ENCODE measurements at regions not wholly inside any gene's neighbourhood (a gene's known extent, or its start where the extent isn't known, plus 50 kb on each side); places are given as distances from the start of the nearest gene placed in this dataset.
A peak's percentile ranks its signal among the peaks of the same experiment; 100 is the strongest.

GRCh38 chr7:140232957-140233917 is 56.5 kb upstream of the KDM7A start:
- 62 to 67% methylated on average over 6 of the region's 6 CpGs for WGBS, 2 donors
- Histone ChIP-seq H3K27ac (no peak overlapping the region), H3K4me1 (peaks cover 0 to 24% (median 19%) of the 10 kb centered on the region in 4 donors), H3K27me3 (peaks cover 0 to 23% (median 0%) of the 10 kb centered on the region in 3 donors), H3K4me3 (no peak overlapping the region), H3K9me3 (no peaks in the 10 kb centered on the region), H3K36me3 (no peaks in the 10 kb centered on the region)
- TF ChIP-seq POLR2AphosphoS5 (IDR thresholded peaks at IDR 0.05) = no peak
- no peak for TF ChIP-seq EP300 (IDR thresholded peaks at IDR 0.05)
- TF ChIP-seq CTCF (IDR thresholded peaks at IDR 0.05) = no peak
- TF ChIP-seq POLR2A (IDR thresholded peaks at IDR 0.05) = no peak
- intact Hi-C loops (cut with DNase I) = no loop called here
- DNase-seq = no peak

GRCh38 chr7:140231771-140232491 is 55.1 kb upstream of the KDM7A start:
- H3K36me3 ChIP-seq = no peaks in the 10 kb centered on the region
- 6 to 16% methylated on average over 13 of the region's 13 CpGs for WGBS, 2 donors
- TF ChIP-seq POLR2A (IDR thresholded peaks at IDR 0.05) (no peak), CTCF (IDR thresholded peaks at IDR 0.05) (no peak), EP300 (IDR thresholded peaks at IDR 0.05) (no peak), POLR2AphosphoS5 (IDR thresholded peaks at IDR 0.05) (no peak)
- H3K27ac ChIP-seq = peak overlapping the region in 3 of 4 donors; percentile 41 to 56 (median 45)
- H3K4me1 ChIP-seq = peaks cover 0 to 24% (median 19%) of the 10 kb centered on the region in 4 donors
- intact Hi-C loops (cut with DNase I) = loop anchor here (2.0 kb wide), 2 partner anchors 57 to 83 kb away; no protein-coding TSS in a partner anchor
- DNase-seq = no peak
- H3K4me3 ChIP-seq = peak overlapping the region in 3 of 4 donors; percentile 42 to 60 (median 58)
- H3K27me3 ChIP-seq = peaks cover 0 to 23% (median 0%) of the 10 kb centered on the region in 3 donors
- no peaks in the 10 kb centered on the region for H3K9me3 ChIP-seq

- peaks cover 0 to 23% (median 0%) of the 10 kb centered on the region in 3 donors for H3K27me3 ChIP-seq
- no peak for TF ChIP-seq POLR2AphosphoS5 (IDR thresholded peaks at IDR 0.05)
- no peak for TF ChIP-seq EP300 (IDR thresholded peaks at IDR 0.05)
- TF ChIP-seq POLR2A (IDR thresholded peaks at IDR 0.05) = peak in 1 of 2 donors; percentile 13
- peak overlapping the region in 3 of 4 donors; percentile 41 to 56 (median 45) for H3K27ac ChIP-seq
- H3K4me1 ChIP-seq = peaks cover 0 to 24% (median 19%) of the 10 kb centered on the region in 4 donors
- no peaks in the 10 kb centered on the region for H3K36me3 ChIP-seq
- DNase-seq = peak; percentile 76
- 0 to 3% methylated on average over 59 of the region's 59 CpGs for WGBS, 2 donors
- intact Hi-C loops (cut with DNase I) = loop anchor here (2.0 kb wide), 2 partner anchors 56 to 84 kb away; no protein-coding TSS in a partner anchor
- no peaks in the 10 kb centered on the region for H3K9me3 ChIP-seq
- peak overlapping the region; percentile 31 to 60 (median 50) for H3K4me3 ChIP-seq
Measured at GRCh38 chr7:140230861-140231770, 54.3 kb upstream of the KDM7A start.

GRCh38 chr7:140230516-140230860 is 53.7 kb upstream of the KDM7A start:
- Histone ChIP-seq H3K9me3 (no peaks in the 10 kb centered on the region), H3K36me3 (no peaks in the 10 kb centered on the region), H3K27ac (peak overlapping the region in 3 of 4 donors; percentile 4 to 56 (median 45)), H3K27me3 (peaks cover 0 to 23% (median 0%) of the 10 kb centered on the region in 3 donors), H3K4me3 (peak overlapping the region; percentile 31 to 60 (median 50)), H3K4me1 (peaks cover 0 to 24% (median 19%) of the 10 kb centered on the region in 4 donors)
- DNase-seq = no peak
- WGBS, 2 donors = 1% methylated on average over 57 of the region's 57 CpGs
- TF ChIP-seq EP300 (IDR thresholded peaks at IDR 0.05) = no peak
- no peak for TF ChIP-seq POLR2AphosphoS5 (IDR thresholded peaks at IDR 0.05)
- TF ChIP-seq CTCF (IDR thresholded peaks at IDR 0.05) = no peak
- TF ChIP-seq POLR2A (IDR thresholded peaks at IDR 0.05) = no peak
- intact Hi-C loops (cut with DNase I) = loop anchor here (2.0 kb wide), 2 partner anchors 56 to 84 kb away; no protein-coding TSS in a partner anchor
